ENCODE measurements at regions not wholly inside any gene's neighbourhood (a gene's known extent, or its start where the extent isn't known, plus 50 kb on each side); places are given as distances from the start of the nearest gene placed in this dataset.
"Not testable (repeated sequence)": the region's sequence is repeated elsewhere in the genome, so short reads cannot be mapped to it uniquely, and the experiment has no call there.

- H3K27me3 ChIP-seq (ENCODE audit: control insufficient read depth, insufficient read depth, low read length): no peaks in the 10 kb centered on the region
- no peaks in the 10 kb centered on the region for H3K36me3 ChIP-seq (ENCODE audit: control insufficient read depth, insufficient read depth, low read length)
- DNase-seq (ENCODE audit: low read depth): no peak
- no peak for TF ChIP-seq CTCF (IDR thresholded peaks at IDR 0.05; ENCODE audit: insufficient read depth, low read length, poor library complexity, severe bottlenecking)
- no peak overlapping the region for H3K4me3 ChIP-seq (ENCODE audit: low read depth, low read length)
These were observed 393.8 kb downstream of the DCDC2C start for GRCh38 chr2:4096978-4097766.

DNA sequence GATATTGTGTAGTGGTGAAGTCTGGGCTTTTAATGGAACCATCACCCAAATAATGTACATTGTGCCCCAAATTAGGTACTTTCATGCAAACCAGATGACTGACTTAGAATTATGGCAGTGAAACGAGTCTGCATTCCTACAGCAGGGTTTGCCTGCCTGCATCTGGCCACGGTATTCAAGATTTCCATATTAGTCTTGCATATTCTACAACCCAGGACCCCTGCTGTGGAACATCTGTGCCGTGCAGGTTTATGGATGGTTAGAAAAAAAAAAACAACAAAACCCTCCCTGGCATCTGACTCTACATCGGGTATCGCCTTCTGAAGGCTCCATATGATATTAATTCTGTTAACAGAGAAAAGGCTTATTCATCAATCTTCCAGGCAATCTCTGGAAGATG lies 394.8 kb downstream of the DCDC2C start:
- DNase-seq (ENCODE audit: low read depth): no peak
- H3K4me3 ChIP-seq (ENCODE audit: low read depth, low read length): no peak overlapping the region
- H3K27me3 ChIP-seq (ENCODE audit: control insufficient read depth, insufficient read depth, low read length): no peaks in the 10 kb centered on the region
- no peaks in the 10 kb centered on the region for H3K36me3 ChIP-seq (ENCODE audit: control insufficient read depth, insufficient read depth, low read length)
- no peak for TF ChIP-seq CTCF (IDR thresholded peaks at IDR 0.05; ENCODE audit: insufficient read depth, low read length, poor library complexity, severe bottlenecking)

GRCh38 chr2:4101936-4102335 lies 398.6 kb downstream of the DCDC2C start:
- Histone ChIP-seq H3K27me3 (ENCODE audit: control insufficient read depth, insufficient read depth, low read length) (no peaks in the 10 kb centered on the region), H3K36me3 (ENCODE audit: control insufficient read depth, insufficient read depth, low read length) (no peaks in the 10 kb centered on the region), H3K4me3 (ENCODE audit: low read depth, low read length) (no peak overlapping the region)
- no peak for DNase-seq (ENCODE audit: low read depth)
- no peak for TF ChIP-seq CTCF (IDR thresholded peaks at IDR 0.05; ENCODE audit: insufficient read depth, low read length, poor library complexity, severe bottlenecking)

DNA sequence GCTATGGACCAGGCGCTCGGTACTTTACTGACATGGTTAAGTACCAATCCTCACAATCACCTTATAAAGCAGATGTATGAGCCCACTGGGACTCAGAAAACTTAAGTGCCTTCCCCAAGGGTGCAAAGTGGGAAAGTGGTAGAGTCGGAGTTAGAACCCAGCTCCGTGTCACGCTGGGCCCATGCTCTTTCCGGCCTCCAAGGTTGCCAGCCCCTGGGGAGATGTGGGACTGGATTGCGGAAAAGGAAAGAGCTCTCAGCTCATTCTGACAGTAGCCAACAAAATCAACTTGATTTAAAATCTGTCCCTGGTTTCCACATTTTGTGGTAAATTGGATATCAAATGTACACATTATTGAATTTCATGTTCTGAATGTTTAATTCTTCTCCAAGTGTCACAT lies 403.8 kb downstream of the DCDC2C start:
- H3K4me3 ChIP-seq (ENCODE audit: low read depth, low read length): no peak overlapping the region
- no peaks in the 10 kb centered on the region for H3K36me3 ChIP-seq (ENCODE audit: control insufficient read depth, insufficient read depth, low read length)
- H3K27me3 ChIP-seq (ENCODE audit: control insufficient read depth, insufficient read depth, low read length): no peaks in the 10 kb centered on the region
- no peak for TF ChIP-seq CTCF (IDR thresholded peaks at IDR 0.05; ENCODE audit: insufficient read depth, low read length, poor library complexity, severe bottlenecking)
- DNase-seq (ENCODE audit: low read depth): no peak

- no peak for TF ChIP-seq CTCF (IDR thresholded peaks at IDR 0.05; ENCODE audit: insufficient read depth, low read length, poor library complexity, severe bottlenecking)
- DNase-seq (ENCODE audit: low read depth): no peak
These were observed 406.9 kb downstream of the DCDC2C start for GRCh38 chr2:4110273-4110672.

GRCh38 chr2:4115435-4115834 lies 412.1 kb downstream of the DCDC2C start:
- DNase-seq (ENCODE audit: low read depth); H3K4me3 ChIP-seq (ENCODE audit: low read depth, low read length); H3K36me3 ChIP-seq (ENCODE audit: control insufficient read depth, insufficient read depth, low read length); H3K27me3 ChIP-seq (ENCODE audit: control insufficient read depth, insufficient read depth, low read length): not testable (repeated sequence)

More at GRCh38 chr2:4110273-4110672, 406.9 kb downstream of the DCDC2C start:
- no peak overlapping the region for H3K4me3 ChIP-seq (ENCODE audit: low read depth, low read length)
- no peaks in the 10 kb centered on the region for H3K27me3 ChIP-seq (ENCODE audit: control insufficient read depth, insufficient read depth, low read length)
- H3K36me3 ChIP-seq (ENCODE audit: control insufficient read depth, insufficient read depth, low read length): no peaks in the 10 kb centered on the region
